Lung (tissue), 11 donors: ENCODE measurements at regions not wholly inside any gene's neighbourhood (a gene's known extent, or its start where the extent isn't known, plus 50 kb on each side); places are given as distances from the start of the nearest gene placed in this dataset.

Experiments
- ATAC-seq: fragments of 200-7000 bp; cut with Tn5 transposase; one replicate; pipeline ENCODE4 v1.9.1; 2020; ENCODE audit warnings: moderate number of reproducible peaks; ENCODE audit not compliant: insufficient read depth, low FRiP score
- DNase-seq, 3 donors: peaks; one replicate each; pipeline ENCODE4 v3.0.0-alpha.2; 2013 to 2017
- H3K27ac ChIP-seq, 2 donors: one replicate each; pipeline ENCODE4 v1.5.1; 2013; ENCODE audit warnings: mild to moderate bottlenecking in 2 of 2, moderate library complexity in 2 of 2, control low read depth in 1 of 2, inconsistent platforms in 1 of 2, low read depth in 1 of 2, low read length in 1 of 2
- H3K27me3 ChIP-seq, 3 donors: one replicate each; pipeline ENCODE4 v1.5.1; 2013; ENCODE audit warnings: low read length in 2 of 3; ENCODE audit not compliant: control insufficient read depth in 3 of 3, insufficient read depth in 3 of 3
- H3K36me3 ChIP-seq, 4 donors: one replicate each; pipeline ENCODE4 v1.5.1; 2013; ENCODE audit warnings: low read length in 4 of 4, mild to moderate bottlenecking in 1 of 4, moderate library complexity in 1 of 4; ENCODE audit not compliant: control insufficient read depth in 4 of 4, insufficient read depth in 4 of 4
- H3K4me1 ChIP-seq, 5 donors: one replicate each; pipeline ENCODE4 v1.5.1; 2013; ENCODE audit warnings: low read length in 5 of 5, mild to moderate bottlenecking in 2 of 5, moderate library complexity in 1 of 5; ENCODE audit not compliant: control insufficient read depth in 5 of 5, insufficient read depth in 5 of 5
- H3K4me3 ChIP-seq: one replicate; pipeline ENCODE4 v1.5.1; 2013; ENCODE audit warnings: mild to moderate bottlenecking, control low read depth, moderate library complexity
- H3K9ac ChIP-seq, 2 donors: one replicate each; pipeline ENCODE4 v1.5.1; 2013; ENCODE audit warnings: low read length in 2 of 2, control low read depth in 1 of 2; ENCODE audit not compliant: insufficient read depth in 1 of 2
- H3K9me3 ChIP-seq, 4 donors: one replicate each; pipeline ENCODE4 v1.5.1; 2013; ENCODE audit warnings: low read length in 3 of 4, mild to moderate bottlenecking in 1 of 4, moderate library complexity in 1 of 4; ENCODE audit not compliant: control insufficient read depth in 4 of 4, insufficient read depth in 3 of 4
- WGBS, 2 donors: extraction: QIAGEN DNeasy Blood & Tissue Kit; methylation state at CpG; one replicate each; pipeline ENCODE4 v1.1.7; 2013; 5-methylcytosine and 5-hydroxymethylcytosine counted together
- TF ChIP-seq, protein P1 (sequence below): IDR thresholded peaks from 2 replicates; pipeline ENCODE4 v1.5.1; 2012; ENCODE audit warnings: mild to moderate bottlenecking; ENCODE audit errors: control extremely low read depth, extremely low read depth
- donor health status: control.
- donor health status: control.
- donor health status: Bipolar disorder and iron deficiency.
- donor health status: healthy.
- donor health status: DM: yes; HTN: yes; CAD: no.

DNA sequence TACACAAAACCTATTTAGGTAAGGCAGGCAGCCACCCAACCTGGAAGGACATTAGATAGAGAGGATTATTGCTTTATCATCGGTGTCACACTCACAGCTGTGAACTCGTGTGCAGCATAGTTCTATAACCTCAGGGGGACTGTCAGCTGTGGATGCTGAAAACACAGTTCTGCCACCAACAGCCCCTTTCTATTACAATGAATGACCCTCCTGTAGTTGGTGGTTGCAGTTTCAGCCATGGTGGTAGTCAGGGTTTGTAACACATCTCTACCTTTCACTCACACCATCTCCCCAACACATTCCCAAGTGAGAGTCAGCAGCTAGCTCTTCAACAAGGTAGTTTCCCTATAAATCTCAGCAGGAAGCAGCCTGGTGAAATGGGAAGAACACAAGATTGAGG lies 136.8 kb downstream of the ZC3H11B start:
- no peak for ATAC-seq

DNA sequence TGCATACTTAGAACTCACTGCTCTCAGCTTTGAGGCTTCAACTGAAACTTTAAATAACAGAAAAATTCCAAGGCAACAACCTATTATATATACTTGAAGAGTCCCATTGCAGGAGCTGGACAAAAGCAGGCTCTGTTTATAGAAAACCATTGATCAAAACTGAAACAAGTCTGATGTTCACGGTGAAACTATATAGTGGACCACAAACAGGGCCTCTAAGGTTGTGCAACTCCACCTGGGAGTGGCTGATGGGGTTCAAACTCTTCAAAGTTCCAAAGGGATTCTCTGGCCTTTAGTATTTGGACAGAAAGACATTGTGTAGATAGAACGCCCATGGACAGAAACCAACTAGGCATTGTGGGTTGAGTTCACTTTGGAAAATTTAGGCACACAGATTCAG lies 140.3 kb downstream of the ZC3H11B start:
- ATAC-seq (no peak), DNase-seq (no peak)
- no peaks in the 10 kb centered on the region for H3K36me3 ChIP-seq
- no peak overlapping the region for H3K4me3 ChIP-seq
- no peak overlapping the region for H3K27ac ChIP-seq
- no peaks in the 10 kb centered on the region for H3K9me3 ChIP-seq
- TF ChIP-seq, protein P1, sequence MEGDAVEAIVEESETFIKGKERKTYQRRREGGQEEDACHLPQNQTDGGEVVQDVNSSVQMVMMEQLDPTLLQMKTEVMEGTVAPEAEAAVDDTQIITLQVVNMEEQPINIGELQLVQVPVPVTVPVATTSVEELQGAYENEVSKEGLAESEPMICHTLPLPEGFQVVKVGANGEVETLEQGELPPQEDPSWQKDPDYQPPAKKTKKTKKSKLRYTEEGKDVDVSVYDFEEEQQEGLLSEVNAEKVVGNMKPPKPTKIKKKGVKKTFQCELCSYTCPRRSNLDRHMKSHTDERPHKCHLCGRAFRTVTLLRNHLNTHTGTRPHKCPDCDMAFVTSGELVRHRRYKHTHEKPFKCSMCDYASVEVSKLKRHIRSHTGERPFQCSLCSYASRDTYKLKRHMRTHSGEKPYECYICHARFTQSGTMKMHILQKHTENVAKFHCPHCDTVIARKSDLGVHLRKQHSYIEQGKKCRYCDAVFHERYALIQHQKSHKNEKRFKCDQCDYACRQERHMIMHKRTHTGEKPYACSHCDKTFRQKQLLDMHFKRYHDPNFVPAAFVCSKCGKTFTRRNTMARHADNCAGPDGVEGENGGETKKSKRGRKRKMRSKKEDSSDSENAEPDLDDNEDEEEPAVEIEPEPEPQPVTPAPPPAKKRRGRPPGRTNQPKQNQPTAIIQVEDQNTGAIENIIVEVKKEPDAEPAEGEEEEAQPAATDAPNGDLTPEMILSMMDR = no peak
- H3K27me3 ChIP-seq = no peaks in the 10 kb centered on the region
- H3K4me1 ChIP-seq = peaks cover 0 to 2% (median 0%) of the 10 kb centered on the region in 5 donors
- WGBS, 2 donors = 89 to 92% methylated on average over 2 of the region's 2 CpGs
- no peak overlapping the region for H3K9ac ChIP-seq

More for the DNA sequence above, 136.8 kb downstream of the ZC3H11B start:
- Histone ChIP-seq H3K4me1 (peaks cover 0 to 4% (median 0%) of the 10 kb centered on the region in 5 donors), H3K9ac (no peak overlapping the region), H3K9me3 (no peaks in the 10 kb centered on the region), H3K27me3 (no peaks in the 10 kb centered on the region), H3K27ac (no peak overlapping the region), H3K36me3 (no peaks in the 10 kb centered on the region), H3K4me3 (no peak overlapping the region)
- DNase-seq = no peak
- 84 to 89% methylated on average over 2 of the region's 2 CpGs for WGBS, 2 donors
- TF ChIP-seq, protein P1 = no peak

DNA sequence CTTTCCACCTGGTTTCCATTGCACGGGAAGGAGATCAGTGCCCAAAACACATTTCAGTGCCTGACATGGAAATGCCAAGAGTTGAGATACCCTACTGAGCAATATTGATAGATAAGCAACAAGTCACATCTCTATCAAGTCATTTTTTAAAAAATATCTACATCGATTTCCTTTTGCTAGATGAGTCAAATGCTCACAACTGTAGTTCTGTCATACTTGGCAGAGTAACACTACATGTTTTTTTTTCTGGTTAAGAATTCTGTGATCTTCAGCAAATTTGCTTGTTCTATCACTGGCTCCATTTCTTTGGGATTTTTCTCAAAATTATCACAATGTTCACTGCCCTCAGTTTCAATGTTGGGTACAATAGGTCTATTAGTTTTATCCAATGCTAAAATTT lies 145.4 kb downstream of the ZC3H11B start:
- no peaks in the 10 kb centered on the region for H3K36me3 ChIP-seq
- ATAC-seq (no peak), DNase-seq (no peak)
- H3K27ac ChIP-seq = no peak overlapping the region
- H3K4me1 ChIP-seq = peaks cover 0 to 11% (median 2%) of the 10 kb centered on the region in 5 donors
- no peak overlapping the region for H3K9ac ChIP-seq
- H3K9me3 ChIP-seq = no peaks in the 10 kb centered on the region
- 81 to 90% methylated on average over 2 of the region's 2 CpGs for WGBS, 2 donors
- H3K27me3 ChIP-seq = no peaks in the 10 kb centered on the region
- no peak overlapping the region for H3K4me3 ChIP-seq
- TF ChIP-seq, protein P1 = no peak

DNA sequence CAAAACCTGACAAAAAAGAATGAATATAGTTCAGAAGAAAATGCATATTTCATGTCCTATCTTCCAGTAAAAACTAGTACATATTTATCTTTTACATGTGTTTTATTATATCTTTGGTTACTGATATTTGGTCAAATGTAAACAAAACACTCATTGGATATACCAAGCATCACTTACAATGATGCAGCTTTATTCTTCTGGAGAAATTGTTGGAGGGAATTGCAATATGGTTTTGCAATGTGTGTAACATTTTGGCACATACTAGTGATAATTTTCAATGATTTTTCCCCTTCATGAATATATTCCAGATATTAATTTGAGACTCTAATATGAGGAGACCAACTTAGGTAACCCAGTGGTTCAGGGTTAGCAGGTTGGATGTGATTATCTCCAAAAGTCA lies 146.1 kb downstream of the ZC3H11B start:
- H3K4me1 ChIP-seq = peaks cover 0 to 18% (median 4%) of the 10 kb centered on the region in 5 donors
- DNase-seq (no peak), ATAC-seq (no peak)
- H3K27ac ChIP-seq = no peak overlapping the region
- H3K4me3 ChIP-seq = no peak overlapping the region
- H3K9me3 ChIP-seq = no peaks in the 10 kb centered on the region
- no peaks in the 10 kb centered on the region for H3K27me3 ChIP-seq
- TF ChIP-seq, protein P1 = no peak
- H3K36me3 ChIP-seq = no peaks in the 10 kb centered on the region
- no peak overlapping the region for H3K9ac ChIP-seq
